Thyroid gland (tissue), 4 donors: ENCODE measurements at regions not wholly inside any gene's neighbourhood (a gene's known extent, or its start where the extent isn't known, plus 50 kb on each side); places are given as distances from the start of the nearest gene placed in this dataset.

ENCODE experiments used
- POLR2A ChIP-seq, 2 donors: fragments of 450-650 bp; IDR thresholded peaks; one replicate each; pipeline ENCODE4 v1.6.1; 2017; ENCODE audit warnings: antibody characterized with exemption in 2 of 2, mild to moderate bottlenecking in 2 of 2, moderate library complexity in 1 of 2
- TF ChIP-seq, protein P1 (sequence below), 6 experiments: fragments of 200-600 bp in 3 of 6; fragments of 450-650 bp in 3 of 6; sonication (generic) in 3 of 6; IDR thresholded peaks; one replicate each; pipeline ENCODE4 v1.5.1; 2016 to 2019; ENCODE audit warnings: antibody characterized with exemption in 6 of 6, mild to moderate bottlenecking in 2 of 6, inconsistent platforms in 1 of 6, moderate library complexity in 1 of 6

DNA sequence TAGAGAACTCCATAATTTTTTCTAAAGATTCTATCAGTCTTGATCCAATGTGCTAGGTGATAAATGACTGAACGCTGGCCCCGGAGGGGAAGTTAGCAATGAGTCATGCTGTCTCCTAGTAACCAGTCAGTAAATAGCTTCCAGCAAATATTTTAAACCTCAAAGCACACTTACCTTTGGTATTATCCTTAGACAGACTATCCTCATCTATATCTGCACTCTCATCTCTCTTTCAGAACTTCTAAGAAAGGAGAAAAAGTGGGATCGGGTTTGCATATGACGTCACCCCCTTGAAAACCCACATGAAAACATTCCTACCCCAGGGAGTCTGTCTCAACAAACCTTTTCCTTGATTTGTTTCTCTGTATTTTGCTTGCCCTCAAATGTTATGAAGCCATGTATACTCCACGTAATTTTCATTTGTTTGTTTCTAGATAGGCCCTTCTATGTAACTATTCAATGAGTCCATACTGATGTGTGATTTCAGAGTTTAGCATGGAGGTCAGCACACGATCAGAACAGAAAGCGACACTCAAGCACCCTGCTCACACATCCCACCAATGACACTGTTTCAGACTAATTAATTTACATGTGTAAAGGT, 174.9 kb upstream of the NRP1 start:
- TF ChIP-seq, protein P1, sequence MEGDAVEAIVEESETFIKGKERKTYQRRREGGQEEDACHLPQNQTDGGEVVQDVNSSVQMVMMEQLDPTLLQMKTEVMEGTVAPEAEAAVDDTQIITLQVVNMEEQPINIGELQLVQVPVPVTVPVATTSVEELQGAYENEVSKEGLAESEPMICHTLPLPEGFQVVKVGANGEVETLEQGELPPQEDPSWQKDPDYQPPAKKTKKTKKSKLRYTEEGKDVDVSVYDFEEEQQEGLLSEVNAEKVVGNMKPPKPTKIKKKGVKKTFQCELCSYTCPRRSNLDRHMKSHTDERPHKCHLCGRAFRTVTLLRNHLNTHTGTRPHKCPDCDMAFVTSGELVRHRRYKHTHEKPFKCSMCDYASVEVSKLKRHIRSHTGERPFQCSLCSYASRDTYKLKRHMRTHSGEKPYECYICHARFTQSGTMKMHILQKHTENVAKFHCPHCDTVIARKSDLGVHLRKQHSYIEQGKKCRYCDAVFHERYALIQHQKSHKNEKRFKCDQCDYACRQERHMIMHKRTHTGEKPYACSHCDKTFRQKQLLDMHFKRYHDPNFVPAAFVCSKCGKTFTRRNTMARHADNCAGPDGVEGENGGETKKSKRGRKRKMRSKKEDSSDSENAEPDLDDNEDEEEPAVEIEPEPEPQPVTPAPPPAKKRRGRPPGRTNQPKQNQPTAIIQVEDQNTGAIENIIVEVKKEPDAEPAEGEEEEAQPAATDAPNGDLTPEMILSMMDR (IDR thresholded peaks at IDR 0.05), result no peak
- TF ChIP-seq POLR2A (IDR thresholded peaks at IDR 0.05), result no peak
